Thyroid gland (tissue), 4 donors: ENCODE measurements at regions not wholly inside any gene's neighbourhood (a gene's known extent, or its start where the extent isn't known, plus 50 kb on each side); places are given as distances from the start of the nearest gene placed in this dataset.

Experiments used
- DNase-seq, 2 donors: peaks; one replicate each; pipeline ENCODE4 v3.0.0-alpha.2; 2019
- H3K27ac ChIP-seq, 3 donors: fragments of 200-600 bp; sonication (generic); 1 replicate in 2 of 3; 2 replicates in 1 of 3; pipeline ENCODE4 v1.5.1; 2016 to 2019; ENCODE audit warnings: mild to moderate bottlenecking in 1 of 3, moderate library complexity in 1 of 3
- H3K27me3 ChIP-seq: fragments of 200-600 bp; sonication (generic); one replicate; pipeline ENCODE4 v1.5.1; 2019
- H3K36me3 ChIP-seq, 2 donors: fragments of 200-600 bp; sonication (generic); one replicate each; pipeline ENCODE4 v1.5.1; 2016 to 2019
- H3K4me1 ChIP-seq, 2 donors: fragments of 200-600 bp; sonication (generic); one replicate each; pipeline ENCODE4 v1.5.1; 2017 to 2019
- H3K4me3 ChIP-seq, 3 donors: fragments of 200-600 bp; sonication (generic); replicated peaks in 1 of 3; 1 replicate in 2 of 3; 2 replicates in 1 of 3; pipeline ENCODE4 v1.5.1; 2016; ENCODE audit warnings: mild to moderate bottlenecking in 1 of 3
- H3K9me3 ChIP-seq: fragments of 200-600 bp; sonication (generic); one replicate; pipeline ENCODE4 v1.5.1; 2017
- CTCF ChIP-seq, 6 experiments: fragments of 200-600 bp in 3 of 6; fragments of 450-650 bp in 3 of 6; sonication (generic) in 3 of 6; IDR thresholded peaks; one replicate each; pipeline ENCODE4 v1.5.1; 2016 to 2019; ENCODE audit warnings: antibody characterized with exemption in 6 of 6, mild to moderate bottlenecking in 2 of 6, inconsistent platforms in 1 of 6, moderate library complexity in 1 of 6
- POLR2A ChIP-seq, 2 donors: fragments of 450-650 bp; IDR thresholded peaks; one replicate each; pipeline ENCODE4 v1.6.1; 2017; ENCODE audit warnings: antibody characterized with exemption in 2 of 2, mild to moderate bottlenecking in 2 of 2, moderate library complexity in 1 of 2
- WGBS, 2 donors: methylation state at CpG; one replicate each; pipeline ENCODE4 v1.1.5; 2017; 5-methylcytosine and 5-hydroxymethylcytosine counted together
- intact Hi-C: fragments of 100-400 bp; cut with DNase I; formaldehyde crosslinking; loops from one replicate; pipeline ENCODE4 v1.15.1; 2023

GRCh38 chr2:239489481-239489880 lies 88.7 kb upstream of the HDAC4 start:
- Histone ChIP-seq H3K27me3 (no peaks in the 10 kb centered on the region), H3K27ac (no peak overlapping the region), H3K4me1 (peaks cover 2 to 5% of the 10 kb centered on the region in 2 donors), H3K4me3 (no peak overlapping the region), H3K36me3 (no peaks in the 10 kb centered on the region), H3K9me3 (no peaks in the 10 kb centered on the region)
- no peak for TF ChIP-seq POLR2A (IDR thresholded peaks at IDR 0.05)
- no peak for TF ChIP-seq CTCF (IDR thresholded peaks at IDR 0.05)
- intact Hi-C loops = no loop called here
- 92 to 100% methylated on average over 3 of the region's 3 CpGs for WGBS, 2 donors
- DNase-seq = no peak

GRCh38 chr2:239488125-239488524 lies 87.3 kb upstream of the HDAC4 start:
- WGBS, 2 donors = 42 to 100% methylated on average over 1 to 6 of the region's 8 CpGs
- TF ChIP-seq CTCF (IDR thresholded peaks at IDR 0.05) (no peak), POLR2A (IDR thresholded peaks at IDR 0.05) (no peak)

GRCh38 chr2:239487272-239487671 lies 86.5 kb upstream of the HDAC4 start:
- no peaks in the 10 kb centered on the region for H3K27me3 ChIP-seq
- TF ChIP-seq POLR2A (IDR thresholded peaks at IDR 0.05) (no peak), CTCF (IDR thresholded peaks at IDR 0.05) (no peak)
- H3K27ac ChIP-seq = no peak overlapping the region
- WGBS, 2 donors = 76 to 88% methylated on average over 6 to 10 of the region's 11 CpGs
- H3K4me3 ChIP-seq = no peak overlapping the region
- peaks cover 0 to 5% of the 10 kb centered on the region in 2 donors for H3K4me1 ChIP-seq
- no peaks in the 10 kb centered on the region for H3K36me3 ChIP-seq
- DNase-seq = no peak
- H3K9me3 ChIP-seq = no peaks in the 10 kb centered on the region
- intact Hi-C loops = no loop called here

More at GRCh38 chr2:239488125-239488524, 87.3 kb upstream of the HDAC4 start:
- Histone ChIP-seq H3K27me3 (no peaks in the 10 kb centered on the region), H3K36me3 (no peaks in the 10 kb centered on the region), H3K27ac (no peak overlapping the region), H3K4me3 (no peak overlapping the region), H3K4me1 (peaks cover 0 to 5% of the 10 kb centered on the region in 2 donors), H3K9me3 (no peaks in the 10 kb centered on the region)
- intact Hi-C loops = no loop called here
- DNase-seq = peak; percentile 63 to 66

- intact Hi-C loops = no loop called here
- no peak overlapping the region for H3K27ac ChIP-seq
- H3K4me3 ChIP-seq = no peak overlapping the region
- H3K27me3 ChIP-seq = no peaks in the 10 kb centered on the region
- H3K36me3 ChIP-seq = no peaks in the 10 kb centered on the region
- peaks cover 0 to 5% of the 10 kb centered on the region in 2 donors for H3K4me1 ChIP-seq
- H3K9me3 ChIP-seq = no peaks in the 10 kb centered on the region
- TF ChIP-seq POLR2A (IDR thresholded peaks at IDR 0.05) = no peak
- no peak for TF ChIP-seq CTCF (IDR thresholded peaks at IDR 0.05)
- 82 to 88% methylated on average over 3 of the region's 3 CpGs for WGBS, 2 donors
- DNase-seq = no peak
Measured at GRCh38 chr2:239485622-239486021, 84.8 kb upstream of the HDAC4 start.

GRCh38 chr2:239484571-239485355 lies 83.9 kb upstream of the HDAC4 start:
- H3K4me1 ChIP-seq = peaks cover 0 to 5% of the 10 kb centered on the region in 2 donors
- no peak for TF ChIP-seq POLR2A (IDR thresholded peaks at IDR 0.05)
- no peak for TF ChIP-seq CTCF (IDR thresholded peaks at IDR 0.05)
- intact Hi-C loops = no loop called here
- H3K27ac ChIP-seq = no peak overlapping the region
- WGBS, 2 donors = 89 to 93% methylated on average over 22 of the region's 22 CpGs
- H3K36me3 ChIP-seq = no peaks in the 10 kb centered on the region
- H3K9me3 ChIP-seq = no peaks in the 10 kb centered on the region
- no peak overlapping the region for H3K4me3 ChIP-seq
- no peak for DNase-seq
- no peaks in the 10 kb centered on the region for H3K27me3 ChIP-seq
